ENCODE measurements at regions not wholly inside any gene's neighbourhood (a gene's known extent, or its start where the extent isn't known, plus 50 kb on each side); places are given as distances from the start of the nearest gene placed in this dataset.

GRCh38 chr9:20135119-20135697 lies 346.4 kb upstream of the SLC24A2 start:
- Histone ChIP-seq H3K4me1 (ENCODE audit: insufficient read depth, low read length) (no peaks in the 10 kb centered on the region), H3K4me3 (ENCODE audit: low read length) (no peak overlapping the region), H3K27ac (ENCODE audit: low read depth, low read length) (no peak overlapping the region), H3K9me3 (ENCODE audit: low read length) (no peaks in the 10 kb centered on the region), H3K27me3 (ENCODE audit: insufficient read depth, low read length, poor library complexity, severe bottlenecking) (no peaks in the 10 kb centered on the region), H3K36me3 (ENCODE audit: insufficient read depth, low read length) (no peaks in the 10 kb centered on the region)
- H3K27me3 Mint-ChIP-seq = peaks cover 0 to 2% of the 10 kb centered on the region in 2 donors
- H3K4me3 Mint-ChIP-seq = no peak overlapping the region
- no peak for DNase-seq
- no peak overlapping the region for H3K27ac Mint-ChIP-seq
- H3K9me3 Mint-ChIP-seq = no peaks in the 10 kb centered on the region
- H3K4me1 Mint-ChIP-seq = no peaks in the 10 kb centered on the region
- no peaks in the 10 kb centered on the region for H3K36me3 Mint-ChIP-seq
- POLR2A ChIA-PET = no interaction called here
- CTCF ChIA-PET = no interaction called here

- ChIA-PET CTCF (no interaction called here), POLR2A (no interaction called here)
- H3K9me3 Mint-ChIP-seq = no peaks in the 10 kb centered on the region
- H3K4me3 ChIP-seq (ENCODE audit: low read length) = no peak overlapping the region
- no peak overlapping the region for H3K27ac Mint-ChIP-seq
- H3K4me1 ChIP-seq (ENCODE audit: insufficient read depth, low read length) = no peaks in the 10 kb centered on the region
- no peaks in the 10 kb centered on the region for H3K36me3 ChIP-seq (ENCODE audit: insufficient read depth, low read length)
- no peaks in the 10 kb centered on the region for H3K9me3 ChIP-seq (ENCODE audit: low read length)
- peaks cover 0 to 6% of the 10 kb centered on the region in 2 donors for H3K27me3 Mint-ChIP-seq
- H3K27ac ChIP-seq (ENCODE audit: low read depth, low read length) = no peak overlapping the region
- H3K27me3 ChIP-seq (ENCODE audit: insufficient read depth, low read length, poor library complexity, severe bottlenecking) = no peaks in the 10 kb centered on the region
- no peaks in the 10 kb centered on the region for H3K36me3 Mint-ChIP-seq
- H3K4me1 Mint-ChIP-seq = no peaks in the 10 kb centered on the region
- no peak overlapping the region for H3K4me3 Mint-ChIP-seq
- DNase-seq = no peak
These were observed 336.9 kb upstream of the SLC24A2 start for GRCh38 chr9:20125727-20126126.

GRCh38 chr9:20119566-20119965 lies 330.7 kb upstream of the SLC24A2 start:
- no peaks in the 10 kb centered on the region for H3K4me1 ChIP-seq (ENCODE audit: insufficient read depth, low read length)
- ChIA-PET CTCF (no interaction called here), POLR2A (no interaction called here)
- Mint-ChIP-seq H3K36me3 (peaks cover 0 to 7% (median 2%) of the 10 kb centered on the region in 3 donors), H3K4me1 (no peaks in the 10 kb centered on the region), H3K27ac (no peak overlapping the region), H3K4me3 (no peak overlapping the region), H3K9me3 (peaks cover 0 to 8% (median 5%) of the 10 kb centered on the region in 5 donors), H3K27me3 (no peaks in the 10 kb centered on the region)
- no peak overlapping the region for H3K27ac ChIP-seq (ENCODE audit: low read depth, low read length)
- no peaks in the 10 kb centered on the region for H3K9me3 ChIP-seq (ENCODE audit: low read length)
- no peak overlapping the region for H3K4me3 ChIP-seq (ENCODE audit: low read length)
- H3K27me3 ChIP-seq (ENCODE audit: insufficient read depth, low read length, poor library complexity, severe bottlenecking) = no peaks in the 10 kb centered on the region
- no peaks in the 10 kb centered on the region for H3K36me3 ChIP-seq (ENCODE audit: insufficient read depth, low read length)
- no peak for DNase-seq

- Mint-ChIP-seq H3K9me3 (peaks cover 2 to 10% (median 9%) of the 10 kb centered on the region in 5 donors), H3K27ac (no peak overlapping the region), H3K36me3 (peaks cover 0 to 12% (median 2%) of the 10 kb centered on the region in 3 donors), H3K4me1 (no peaks in the 10 kb centered on the region), H3K4me3 (no peak overlapping the region), H3K27me3 (no peaks in the 10 kb centered on the region)
- Histone ChIP-seq H3K9me3 (ENCODE audit: low read length) (no peaks in the 10 kb centered on the region), H3K27ac (ENCODE audit: low read depth, low read length) (no peak overlapping the region), H3K36me3 (ENCODE audit: insufficient read depth, low read length) (no peaks in the 10 kb centered on the region), H3K4me1 (ENCODE audit: insufficient read depth, low read length) (no peaks in the 10 kb centered on the region), H3K27me3 (ENCODE audit: insufficient read depth, low read length, poor library complexity, severe bottlenecking) (no peaks in the 10 kb centered on the region), H3K4me3 (ENCODE audit: low read length) (no peak overlapping the region)
- POLR2A ChIA-PET = no interaction called here
- CTCF ChIA-PET = no interaction called here
- DNase-seq = no peak
These were observed 329.1 kb upstream of the SLC24A2 start for GRCh38 chr9:20117986-20118385.

- Mint-ChIP-seq H3K27ac (no peak overlapping the region), H3K27me3 (no peaks in the 10 kb centered on the region)
- no peaks in the 10 kb centered on the region for H3K36me3 ChIP-seq (ENCODE audit: insufficient read depth, low read length)
These were observed 328.6 kb upstream of the SLC24A2 start for GRCh38 chr9:20117482-20117881.

DNA sequence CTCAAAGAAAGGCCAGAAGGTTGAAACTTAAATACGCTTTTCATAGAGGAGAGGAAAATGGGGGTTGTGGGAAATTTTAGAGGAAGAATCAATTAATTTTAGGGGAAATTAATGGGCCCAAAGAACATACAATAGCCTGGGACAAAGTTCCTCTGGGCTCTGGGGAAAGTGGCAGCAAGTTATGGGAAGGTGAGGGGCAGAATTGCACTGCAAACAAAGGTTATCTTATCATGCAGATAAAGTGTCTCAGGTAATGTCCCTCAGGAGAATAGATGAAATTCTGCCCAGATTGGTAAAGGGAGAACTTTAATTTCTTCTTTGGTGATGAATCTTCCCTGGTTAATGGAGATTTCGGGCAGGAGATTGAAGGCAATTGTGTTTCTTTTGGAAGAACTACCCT lies 326.1 kb upstream of the SLC24A2 start:
- no peaks in the 10 kb centered on the region for H3K36me3 ChIP-seq (ENCODE audit: insufficient read depth, low read length)
- H3K9me3 ChIP-seq (ENCODE audit: low read length) = no peaks in the 10 kb centered on the region
- ChIA-PET CTCF (interaction anchor here (0.6 kb wide), 1 partner anchor 1280 kb away, joined by 3 read pairs; no protein-coding TSS in a partner anchor), POLR2A (no interaction called here)
- no peak for DNase-seq
- no peak overlapping the region for H3K4me3 ChIP-seq (ENCODE audit: low read length)
- H3K27ac ChIP-seq (ENCODE audit: low read depth, low read length) = no peak overlapping the region
- H3K9me3 Mint-ChIP-seq = peaks cover 2 to 10% (median 9%) of the 10 kb centered on the region in 5 donors
- no peak overlapping the region for H3K4me3 Mint-ChIP-seq
- peaks cover 0 to 12% (median 2%) of the 10 kb centered on the region in 3 donors for H3K36me3 Mint-ChIP-seq
- no peaks in the 10 kb centered on the region for H3K27me3 Mint-ChIP-seq
- H3K27ac Mint-ChIP-seq = no peak overlapping the region
- no peaks in the 10 kb centered on the region for H3K4me1 ChIP-seq (ENCODE audit: insufficient read depth, low read length)
- H3K4me1 Mint-ChIP-seq = no peaks in the 10 kb centered on the region
- H3K27me3 ChIP-seq (ENCODE audit: insufficient read depth, low read length, poor library complexity, severe bottlenecking) = no peaks in the 10 kb centered on the region

More at GRCh38 chr9:20117482-20117881, 328.6 kb upstream of the SLC24A2 start:
- Mint-ChIP-seq H3K4me3 (no peak overlapping the region), H3K36me3 (peaks cover 0 to 12% (median 2%) of the 10 kb centered on the region in 3 donors), H3K9me3 (peaks cover 2 to 10% (median 9%) of the 10 kb centered on the region in 5 donors), H3K4me1 (no peaks in the 10 kb centered on the region)
- CTCF ChIA-PET = no interaction called here
- no peak overlapping the region for H3K4me3 ChIP-seq (ENCODE audit: low read length)
- no peaks in the 10 kb centered on the region for H3K9me3 ChIP-seq (ENCODE audit: low read length)
- no peak overlapping the region for H3K27ac ChIP-seq (ENCODE audit: low read depth, low read length)
- no peak for DNase-seq
- no peaks in the 10 kb centered on the region for H3K27me3 ChIP-seq (ENCODE audit: insufficient read depth, low read length, poor library complexity, severe bottlenecking)
- POLR2A ChIA-PET = no interaction called here
- H3K4me1 ChIP-seq (ENCODE audit: insufficient read depth, low read length) = no peaks in the 10 kb centered on the region

- Mint-ChIP-seq H3K4me3 (no peak overlapping the region), H3K36me3 (peaks cover 0 to 8% (median 2%) of the 10 kb centered on the region in 3 donors), H3K4me1 (no peaks in the 10 kb centered on the region), H3K27ac (no peak overlapping the region), H3K9me3 (peaks cover 2 to 10% (median 9%) of the 10 kb centered on the region in 5 donors), H3K27me3 (no peaks in the 10 kb centered on the region)
- DNase-seq = no peak
- Histone ChIP-seq H3K9me3 (ENCODE audit: low read length) (no peaks in the 10 kb centered on the region), H3K4me3 (ENCODE audit: low read length) (no peak overlapping the region), H3K27ac (ENCODE audit: low read depth, low read length) (no peak overlapping the region), H3K36me3 (ENCODE audit: insufficient read depth, low read length) (no peaks in the 10 kb centered on the region), H3K4me1 (ENCODE audit: insufficient read depth, low read length) (no peaks in the 10 kb centered on the region), H3K27me3 (ENCODE audit: insufficient read depth, low read length, poor library complexity, severe bottlenecking) (no peaks in the 10 kb centered on the region)
- ChIA-PET POLR2A (no interaction called here), CTCF (no interaction called here)
These were observed 323.5 kb upstream of the SLC24A2 start for GRCh38 chr9:20112205-20112783.

GRCh38 chr9:20111173-20111843 lies 322.5 kb upstream of the SLC24A2 start:
- CTCF ChIA-PET = no interaction called here
- H3K4me3 ChIP-seq (ENCODE audit: low read length) = no peak overlapping the region
- Mint-ChIP-seq H3K4me1 (no peaks in the 10 kb centered on the region), H3K4me3 (no peak overlapping the region), H3K36me3 (peaks cover 0 to 8% (median 2%) of the 10 kb centered on the region in 3 donors), H3K9me3 (peaks cover 2 to 10% (median 9%) of the 10 kb centered on the region in 5 donors), H3K27ac (no peak overlapping the region), H3K27me3 (no peaks in the 10 kb centered on the region)
- POLR2A ChIA-PET = no interaction called here
- DNase-seq = no peak
- H3K9me3 ChIP-seq (ENCODE audit: low read length) = no peaks in the 10 kb centered on the region
- H3K4me1 ChIP-seq (ENCODE audit: insufficient read depth, low read length) = no peaks in the 10 kb centered on the region
- no peaks in the 10 kb centered on the region for H3K27me3 ChIP-seq (ENCODE audit: insufficient read depth, low read length, poor library complexity, severe bottlenecking)
- no peaks in the 10 kb centered on the region for H3K36me3 ChIP-seq (ENCODE audit: insufficient read depth, low read length)
- no peak overlapping the region for H3K27ac ChIP-seq (ENCODE audit: low read depth, low read length)
